GM10248 (cell line): ENCODE measurements at regions not wholly inside any gene's neighbourhood (a gene's known extent, or its start where the extent isn't known, plus 50 kb on each side); places are given as distances from the start of the nearest gene placed in this dataset.

Source experiments
- CTCF ChIA-PET: fragments of 300-600 bp; sonication (Branson Sonifier 250); formaldehyde crosslinking; extraction: SDS; loops from one replicate; lab custom pipeline; 2021; ENCODE audit warnings: antibody characterized with exemption; lab: Yijun Ruan, JAX
- POLR2A ChIA-PET: fragments of 350-650 bp; sonication (Branson Sonifier 250); formaldehyde crosslinking; extraction: SDS; loops from one replicate; lab custom pipeline; 2020; ENCODE audit warnings: antibody characterized with exemption; lab: Yijun Ruan, JAX
- DNase-seq: peaks from one replicate; pipeline ENCODE4 v3.0.0; 2012; ENCODE audit errors: extremely low spot score
- TF ChIP-seq, protein P1 (sequence below): IDR thresholded peaks from 2 replicates; pipeline ENCODE4 v1.5.1; 2012; ENCODE audit warnings: mild to moderate bottlenecking, low read depth; ENCODE audit errors: extremely low read depth, missing control alignments, control extremely low read depth

DNA sequence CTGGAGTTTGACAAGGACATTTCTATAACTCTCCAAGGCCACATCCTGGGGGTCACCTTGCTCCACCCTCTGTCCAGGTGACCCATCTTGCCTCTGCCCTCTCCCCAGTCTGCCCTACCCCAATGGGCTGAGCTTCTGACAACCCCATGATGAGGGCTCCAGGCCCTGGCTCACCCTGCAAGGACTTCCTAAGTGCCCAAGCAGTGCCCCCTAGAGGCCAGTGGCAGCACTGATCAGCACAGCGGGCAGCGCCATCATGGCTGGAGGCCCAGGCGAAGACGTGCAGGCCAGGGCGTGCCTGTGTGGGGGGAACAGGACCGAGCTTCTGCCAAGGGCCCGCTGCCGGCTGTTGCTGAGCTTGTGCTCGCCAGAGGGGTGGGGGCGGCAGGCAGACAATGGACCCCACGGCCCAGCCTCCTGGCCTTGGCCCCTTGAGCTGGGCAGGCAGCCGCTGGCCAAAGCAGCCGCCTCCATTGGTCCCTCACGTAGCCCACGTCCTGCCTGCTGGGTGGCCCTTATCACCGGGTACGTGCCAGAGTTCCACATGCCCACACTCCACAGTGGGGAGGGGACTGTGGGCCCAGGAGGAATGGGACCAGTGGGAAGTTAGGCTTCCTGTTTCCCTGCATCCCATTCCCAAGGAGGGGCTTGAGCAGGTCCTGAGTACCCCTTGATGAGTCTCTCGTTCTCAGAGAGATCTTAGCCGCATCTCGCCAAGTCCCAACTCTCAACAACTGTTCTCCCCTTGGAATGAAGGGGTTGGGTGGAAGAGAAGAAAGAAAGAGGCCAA is 64.3 kb downstream of the MRPL14 start:
- DNase-seq, result no peak
- TF ChIP-seq, protein P1, sequence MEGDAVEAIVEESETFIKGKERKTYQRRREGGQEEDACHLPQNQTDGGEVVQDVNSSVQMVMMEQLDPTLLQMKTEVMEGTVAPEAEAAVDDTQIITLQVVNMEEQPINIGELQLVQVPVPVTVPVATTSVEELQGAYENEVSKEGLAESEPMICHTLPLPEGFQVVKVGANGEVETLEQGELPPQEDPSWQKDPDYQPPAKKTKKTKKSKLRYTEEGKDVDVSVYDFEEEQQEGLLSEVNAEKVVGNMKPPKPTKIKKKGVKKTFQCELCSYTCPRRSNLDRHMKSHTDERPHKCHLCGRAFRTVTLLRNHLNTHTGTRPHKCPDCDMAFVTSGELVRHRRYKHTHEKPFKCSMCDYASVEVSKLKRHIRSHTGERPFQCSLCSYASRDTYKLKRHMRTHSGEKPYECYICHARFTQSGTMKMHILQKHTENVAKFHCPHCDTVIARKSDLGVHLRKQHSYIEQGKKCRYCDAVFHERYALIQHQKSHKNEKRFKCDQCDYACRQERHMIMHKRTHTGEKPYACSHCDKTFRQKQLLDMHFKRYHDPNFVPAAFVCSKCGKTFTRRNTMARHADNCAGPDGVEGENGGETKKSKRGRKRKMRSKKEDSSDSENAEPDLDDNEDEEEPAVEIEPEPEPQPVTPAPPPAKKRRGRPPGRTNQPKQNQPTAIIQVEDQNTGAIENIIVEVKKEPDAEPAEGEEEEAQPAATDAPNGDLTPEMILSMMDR, result peak; percentile 57
- CTCF ChIA-PET, result interaction anchor here (0.7 to 5.0 kb wide), 13 partner anchors 10 to 397 kb away, joined by 3 to 57 read pairs (median 5); partner anchors contain the start of gene VEGFA
- POLR2A ChIA-PET, result no interaction called here

DNA sequence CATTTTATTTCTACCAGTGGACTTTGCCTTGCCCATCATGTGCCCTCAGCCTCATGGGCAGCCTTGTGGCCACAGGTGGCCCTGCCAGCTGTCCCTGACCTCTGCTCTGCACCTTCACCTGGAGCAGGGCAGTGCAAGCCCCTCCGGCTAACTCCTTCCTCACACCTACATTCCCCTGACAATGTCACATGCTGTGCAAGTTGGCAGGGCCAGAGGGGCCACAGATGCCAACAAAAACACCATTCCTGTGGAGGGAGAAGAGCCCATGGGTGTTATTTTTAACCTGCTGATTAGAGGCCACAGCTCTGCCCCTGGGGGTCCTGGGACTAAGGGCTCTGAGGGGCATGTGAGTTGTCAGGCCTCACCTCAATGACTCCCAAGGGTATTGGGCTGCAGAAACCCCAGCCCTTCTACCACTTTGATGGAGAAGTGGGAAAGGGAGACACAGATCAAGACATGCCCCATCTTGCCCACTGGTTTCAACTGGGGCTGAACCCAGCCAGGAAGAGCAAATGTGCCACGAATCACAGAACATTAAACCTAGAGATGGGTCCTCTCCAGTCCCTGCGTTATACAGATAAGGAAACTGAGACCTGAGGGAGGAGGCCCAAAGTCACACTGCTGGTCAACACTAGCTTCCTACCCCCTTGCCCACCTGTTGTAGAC is 65.0 kb downstream of the MRPL14 start:
- TF ChIP-seq, protein P1, result no peak
- CTCF ChIA-PET, result interaction anchor here (1.4 to 5.0 kb wide), 11 partner anchors 9 to 396 kb away, joined by 3 to 57 read pairs (median 8); partner anchors contain the start of gene VEGFA
- no peak for DNase-seq
- POLR2A ChIA-PET, result no interaction called here

DNA sequence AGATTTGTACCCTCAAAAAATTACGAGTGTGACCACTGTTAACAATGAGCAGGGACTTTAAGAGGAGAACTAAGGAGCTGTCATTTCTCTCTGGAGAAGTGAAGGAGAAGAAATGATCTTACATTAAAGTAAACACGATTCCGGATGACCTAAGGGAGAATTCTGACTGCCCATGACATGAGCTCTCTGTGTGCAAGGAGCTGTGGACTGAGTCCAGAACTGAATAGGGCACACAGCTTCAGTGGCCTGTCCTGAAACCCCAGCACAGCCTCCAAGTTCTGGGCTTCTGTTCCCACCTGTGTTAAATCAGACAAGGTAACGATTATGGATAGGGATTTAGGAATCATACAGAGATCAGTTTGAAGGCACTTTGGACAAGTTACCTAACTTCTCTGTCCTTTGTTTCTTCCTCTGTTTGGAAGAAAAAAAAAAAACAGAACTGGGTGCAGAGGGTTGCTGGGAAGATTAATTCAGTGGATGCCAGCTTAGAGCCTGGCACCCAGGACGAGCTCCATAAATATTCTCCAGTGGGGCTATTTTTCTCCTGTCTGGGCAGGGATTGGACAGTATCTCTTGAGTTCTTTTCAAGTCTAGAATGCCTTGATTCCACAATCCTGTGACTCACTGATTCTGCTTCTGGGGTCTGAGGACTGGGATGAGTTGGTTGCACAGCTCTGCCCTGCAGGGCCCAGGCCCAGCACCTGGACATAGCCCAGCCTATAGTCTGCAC is 65.7 kb downstream of the MRPL14 start:
- ChIA-PET CTCF (interaction anchor here (0.7 to 4.2 kb wide), 7 partner anchors 9 to 395 kb away, joined by 3 to 24 read pairs (median 8); partner anchors contain the start of gene VEGFA), POLR2A (no interaction called here)
- no peak for DNase-seq
- TF ChIP-seq, protein P1, result no peak

DNA sequence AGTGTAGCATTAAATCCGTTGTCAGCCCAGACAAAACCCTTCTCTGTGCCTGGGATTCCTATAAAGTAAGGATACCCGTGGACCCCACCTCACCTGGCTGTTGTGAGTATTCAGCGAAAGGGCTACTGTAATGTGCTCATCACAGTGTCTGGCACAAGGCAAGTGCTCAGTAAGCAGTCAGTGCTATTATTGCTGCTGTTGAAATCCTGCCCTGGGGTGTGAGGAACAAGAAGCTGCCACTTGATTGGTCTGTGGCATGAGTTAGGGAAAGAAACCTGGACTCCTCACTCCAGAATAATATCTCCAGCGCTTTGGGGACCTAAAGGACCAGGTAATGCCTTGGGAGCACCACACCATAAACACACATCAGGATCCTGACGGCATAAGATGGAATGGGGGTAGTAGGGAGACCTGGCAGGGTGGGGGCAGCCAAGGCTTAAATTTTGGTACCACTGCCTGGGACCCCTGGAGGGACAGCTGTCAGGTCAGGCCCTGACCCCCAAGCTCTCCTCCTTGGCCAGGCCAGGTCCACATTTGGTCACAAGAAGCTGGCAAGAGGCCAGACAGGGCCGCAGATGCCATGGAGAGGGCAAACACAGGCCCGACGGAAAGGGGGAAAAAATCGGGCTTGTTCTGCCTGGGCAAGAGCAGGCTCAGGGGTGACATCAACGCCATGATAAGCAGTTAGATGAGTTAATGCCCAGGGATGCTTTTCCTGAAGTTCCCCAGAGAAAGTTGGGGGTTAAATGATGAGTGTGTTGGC is 66.5 kb downstream of the MRPL14 start:
- ChIA-PET POLR2A (no interaction called here), CTCF (interaction anchor here (0.7 to 4.2 kb wide), 7 partner anchors 8 to 291 kb away, joined by 3 to 24 read pairs (median 7); partner anchors contain the start of gene VEGFA)
- DNase-seq, result no peak
- TF ChIP-seq, protein P1, result no peak

DNA sequence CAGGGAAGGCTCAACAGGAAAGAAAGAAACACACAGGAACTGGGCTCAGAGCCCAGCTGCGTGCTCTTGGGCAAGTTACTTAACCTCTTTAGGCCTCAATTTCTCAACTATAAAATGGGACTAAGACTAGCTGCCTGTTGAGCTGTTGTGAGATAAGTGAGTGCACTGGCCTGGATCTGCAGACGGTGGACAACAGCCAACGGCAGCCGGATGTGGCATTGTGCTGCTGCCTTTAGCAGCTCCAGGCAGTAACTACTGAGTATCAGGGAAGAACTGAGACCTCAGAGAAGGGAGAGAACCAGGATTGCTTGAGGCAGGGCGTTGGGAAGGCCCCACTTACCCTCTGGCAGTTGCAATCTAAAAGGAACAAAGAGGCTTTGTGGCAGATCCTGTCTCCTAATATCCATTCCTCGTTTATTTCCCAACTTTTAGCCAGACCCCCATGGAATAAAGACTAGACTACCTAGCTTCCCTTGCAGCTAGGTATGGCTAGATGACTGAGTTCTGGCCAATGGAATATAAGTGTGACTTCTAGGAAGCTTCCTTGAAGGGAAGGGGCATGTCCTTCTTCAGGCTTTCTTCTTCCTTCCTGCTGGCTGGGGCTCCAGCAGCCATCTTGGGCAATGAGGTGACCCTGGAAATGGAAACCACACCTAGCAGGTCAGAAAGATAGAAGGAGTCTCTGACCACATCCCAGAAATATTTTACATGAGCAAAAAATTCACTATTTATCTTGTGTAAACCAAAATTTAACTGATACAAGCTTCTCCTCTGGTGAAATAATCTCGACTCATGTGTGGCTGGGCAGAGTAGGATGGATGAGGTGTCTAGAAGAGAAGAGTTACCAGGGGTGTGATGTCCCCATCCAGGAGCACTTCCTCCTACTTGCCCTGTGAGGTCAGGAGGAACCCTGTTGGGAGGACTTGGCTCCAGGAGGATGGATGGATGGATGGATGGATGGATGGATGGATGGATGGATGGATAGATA is 67.6 kb downstream of the MRPL14 start:
- CTCF ChIA-PET, result interaction anchor here (1.0 to 3.2 kb wide), 5 partner anchors 12 to 291 kb away, joined by 3 to 21 read pairs (median 7); partner anchors contain the start of gene VEGFA
- POLR2A ChIA-PET, result no interaction called here
- TF ChIP-seq, protein P1, result no peak
- no peak for DNase-seq
